Caki2 (cell line): ENCODE measurements at regions not wholly inside any gene's neighbourhood (a gene's known extent, or its start where the extent isn't known, plus 50 kb on each side); places are given as distances from the start of the nearest gene placed in this dataset.

Experiments used
- DNase-seq: peaks from one replicate; pipeline ENCODE4 v3.0.0-alpha.2; 2015; ENCODE audit warnings: low read depth
- in situ Hi-C: cut with HindIII; loops from 2 replicates; pipeline ENCODE4 v1.10.0; 2016; ENCODE audit warnings: low sequenced_read_pairs, low pct_unique_long_range_greater_than_20kb, mixed read lengths

GRCh38 chr7:88395715-88396114, 89.0 kb upstream of the STEAP4 start:
- in situ Hi-C loops: no loop called here
- no peak for DNase-seq

GRCh38 chr7:88391247-88391646, 84.6 kb upstream of the STEAP4 start:
- no peak for DNase-seq
- in situ Hi-C loops: no loop called here

GRCh38 chr7:88387368-88387767, 80.7 kb upstream of the STEAP4 start:
- DNase-seq: no peak
- in situ Hi-C loops: no loop called here

DNA sequence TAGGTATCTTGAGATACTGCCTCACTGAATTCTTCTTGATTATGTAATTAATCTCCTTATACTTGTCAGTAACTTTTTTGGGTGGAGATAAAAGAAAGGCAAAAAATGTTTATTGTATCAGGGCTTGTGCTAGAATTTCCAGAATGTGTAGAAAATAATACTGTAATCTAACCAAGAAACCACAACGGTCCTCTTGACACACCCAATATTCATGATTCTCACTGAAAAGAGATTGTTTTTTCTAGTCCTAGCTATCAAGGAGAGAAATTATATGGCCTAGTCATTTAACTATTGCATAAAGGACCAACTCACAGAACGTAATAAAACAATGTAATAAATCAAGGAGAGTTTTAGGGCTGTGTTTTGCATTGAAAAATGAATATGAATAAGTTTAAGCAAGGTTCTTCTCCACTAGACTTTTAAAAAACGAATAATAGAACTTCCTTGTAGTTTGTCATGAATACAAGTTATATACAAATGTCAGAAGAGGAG, 80.0 kb upstream of the STEAP4 start:
- in situ Hi-C loops: no loop called here
- no peak for DNase-seq

DNA sequence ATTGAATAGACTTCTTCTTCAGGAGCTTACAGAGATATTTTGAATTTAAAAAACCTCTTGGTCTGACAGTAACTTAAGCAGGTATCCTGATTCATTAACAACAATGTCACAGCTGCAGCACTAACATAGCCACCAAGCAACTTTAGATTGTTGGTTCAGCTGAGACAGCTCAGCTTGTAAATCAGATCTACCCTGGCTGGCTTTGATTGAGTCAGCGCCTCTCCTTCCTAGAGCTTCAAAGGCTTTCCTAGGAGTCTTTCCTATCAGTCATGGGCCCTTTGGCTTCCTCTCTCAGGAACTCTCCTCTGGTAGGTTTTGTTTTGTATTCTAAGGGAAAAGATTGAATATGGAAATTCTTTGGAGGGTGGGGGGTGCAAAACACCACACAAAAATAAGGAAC, 70.7 kb upstream of the STEAP4 start:
- DNase-seq: no peak
- in situ Hi-C loops: no loop called here

DNA sequence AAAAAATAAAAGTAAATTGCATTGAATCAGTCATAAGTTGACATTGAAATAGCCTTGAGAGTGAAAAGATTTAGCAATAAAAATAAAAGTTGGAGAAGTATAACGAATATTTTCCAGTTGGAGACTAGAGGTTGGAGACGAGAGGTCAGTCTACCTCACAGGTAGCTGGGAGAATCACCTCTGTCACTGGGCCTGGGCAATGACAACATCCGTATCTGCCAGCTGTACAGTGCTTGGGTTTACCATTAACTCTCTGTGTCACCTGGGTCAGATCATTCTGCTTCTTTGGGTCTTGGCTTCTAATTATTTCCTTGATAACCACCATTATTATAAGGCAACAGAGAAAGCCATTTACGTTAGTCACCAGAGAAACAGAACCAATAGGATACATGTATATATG, 62.0 kb upstream of the STEAP4 start:
- DNase-seq: no peak
- in situ Hi-C loops: no loop called here

DNA sequence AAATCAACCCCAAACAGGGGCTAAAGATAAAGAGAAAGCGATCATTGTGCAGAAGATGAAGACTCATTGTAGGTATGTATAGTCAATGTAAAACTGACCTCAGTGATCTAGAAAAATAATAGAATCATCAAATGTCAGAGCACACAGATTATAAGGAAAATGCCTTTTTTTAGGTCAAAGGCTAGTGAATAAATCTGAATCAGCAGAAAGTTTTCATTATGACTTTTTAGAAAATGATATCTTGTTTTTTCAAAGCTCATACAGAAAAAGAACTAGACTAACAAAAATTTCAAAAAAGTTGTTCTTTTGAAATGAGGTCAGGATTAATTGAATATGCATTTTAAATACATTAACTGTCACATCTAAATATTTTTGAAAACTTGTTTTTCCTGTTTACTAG, 60.2 kb upstream of the STEAP4 start:
- in situ Hi-C loops: no loop called here
- no peak for DNase-seq

- no peak for DNase-seq
- in situ Hi-C loops: no loop called here
These were observed 57.2 kb upstream of the STEAP4 start for GRCh38 chr7:88363869-88364268.

DNA sequence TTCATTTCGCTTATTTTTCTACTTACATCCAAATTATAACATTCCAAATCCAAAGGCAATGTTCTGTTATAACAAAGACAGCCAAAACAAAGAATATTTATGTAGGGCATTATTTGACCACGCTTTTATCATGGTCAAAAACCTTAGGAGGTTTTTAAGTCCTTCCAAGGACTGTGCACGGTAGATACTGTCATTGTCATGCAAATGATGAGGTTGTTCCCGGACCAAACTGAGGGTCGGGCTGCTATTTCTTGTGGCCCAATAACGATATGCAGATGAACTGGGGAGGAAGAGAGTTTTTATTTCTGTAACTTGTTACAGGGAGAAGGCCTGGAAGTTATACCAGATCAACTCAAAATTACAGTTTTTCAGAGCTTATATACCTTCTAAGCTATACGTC, 56.6 kb upstream of the STEAP4 start:
- no peak for DNase-seq
- in situ Hi-C loops: no loop called here

- DNase-seq: no peak
- in situ Hi-C loops: no loop called here
These were observed 54.7 kb upstream of the STEAP4 start for GRCh38 chr7:88361357-88361756.

GRCh38 chr7:88358881-88359280, 52.2 kb upstream of the STEAP4 start:
- in situ Hi-C loops: no loop called here
- DNase-seq: no peak

GRCh38 chr7:88358526-88358838, 51.8 kb upstream of the STEAP4 start:
- in situ Hi-C loops: no loop called here
- no peak for DNase-seq

DNA sequence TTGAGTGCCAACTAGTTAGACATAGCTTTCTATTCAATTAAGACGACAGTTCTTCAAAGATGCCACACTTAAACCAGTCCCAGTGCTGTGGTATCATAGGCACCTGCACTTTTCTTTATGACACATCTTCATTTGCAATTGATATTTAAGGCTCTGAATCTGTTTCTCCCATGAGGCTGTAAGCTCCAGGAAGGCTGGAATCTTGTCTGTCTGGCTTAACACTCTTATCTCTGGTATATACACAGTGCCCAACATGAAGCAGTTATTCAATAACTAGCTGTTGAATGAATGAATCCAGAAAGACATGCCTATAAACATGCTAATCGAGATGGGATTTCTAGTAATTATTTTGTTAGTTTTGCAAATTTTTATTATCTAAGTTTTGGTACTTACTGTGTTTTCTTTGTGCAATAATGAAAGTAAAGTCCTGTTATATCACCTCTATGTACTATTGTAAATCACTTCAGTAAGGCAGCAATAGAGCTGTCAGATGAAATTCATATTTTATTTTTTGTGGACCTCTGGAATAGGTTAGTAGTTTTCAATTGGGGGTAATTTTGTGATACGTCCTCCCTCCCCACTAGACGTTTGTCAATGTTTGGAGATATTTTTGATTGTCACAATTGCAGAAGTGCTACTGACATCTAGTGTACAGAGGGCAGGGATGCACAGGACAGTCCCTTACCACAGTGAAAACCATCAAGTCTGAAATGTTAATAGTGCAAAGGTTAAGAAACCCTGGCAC, 51.3 kb upstream of the STEAP4 start:
- DNase-seq: peak; percentile 46
- in situ Hi-C loops: no loop called here

- peak; percentile 41 for DNase-seq
- in situ Hi-C loops: no loop called here
These were observed 50.6 kb upstream of the STEAP4 start for GRCh38 chr7:88357294-88357693.
